HG03457 (cell line): ENCODE measurements at regions not wholly inside any gene's neighbourhood (a gene's known extent, or its start where the extent isn't known, plus 50 kb on each side); places are given as distances from the start of the nearest gene placed in this dataset.

Source experiments
- ATAC-seq: cut with Tn5 transposase; IDR thresholded peaks from one replicate; pipeline ENCODE4 v1.9.1; 2021; ENCODE audit warnings: moderate number of reproducible peaks; ENCODE audit not compliant: unreplicated experiment

DNA sequence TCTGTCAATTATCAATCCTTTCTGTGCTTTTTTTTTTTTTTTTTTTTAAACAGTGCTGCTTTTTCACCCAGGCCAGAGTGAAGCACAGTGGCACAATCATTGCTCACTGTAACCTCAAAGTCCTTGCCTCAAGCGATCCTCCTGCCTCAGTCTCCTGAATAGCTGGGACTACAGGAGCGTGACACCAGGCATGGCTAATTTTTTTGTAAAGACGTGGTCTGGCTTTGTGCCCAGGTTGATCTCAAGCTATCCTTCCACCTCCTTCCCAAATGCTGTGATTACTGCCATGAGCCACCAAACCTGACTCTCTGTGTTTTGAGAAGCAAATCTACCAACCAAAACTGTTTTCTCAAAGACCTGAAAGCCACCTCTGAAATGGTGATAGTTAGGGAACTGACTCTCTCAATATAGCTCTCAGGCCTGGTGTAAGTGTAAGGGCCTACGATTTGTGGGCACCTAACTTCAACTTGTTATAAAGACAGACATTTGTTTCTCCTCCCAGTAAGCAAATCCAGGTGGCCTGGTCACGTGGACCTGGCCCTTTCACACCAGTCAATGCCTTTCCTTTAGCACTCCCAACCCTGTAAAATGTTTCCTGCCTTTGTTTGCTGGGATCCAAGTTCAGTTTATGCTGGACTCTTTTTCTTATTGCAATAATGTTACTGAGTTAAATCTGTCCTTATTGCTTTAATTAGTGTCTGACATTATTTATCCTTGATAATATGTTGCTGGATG is 2015.9 kb downstream of the PCDH7 start:
- ATAC-seq: no peak

- ATAC-seq: no peak
Measured at GRCh38 chr4:32744211-32744610, 2024.0 kb downstream of the PCDH7 start.

- no peak for ATAC-seq
Measured at GRCh38 chr4:32745351-32745750, 2025.2 kb downstream of the PCDH7 start.

- no peak for ATAC-seq
Measured at GRCh38 chr4:32748061-32748460, 2027.9 kb downstream of the PCDH7 start.

DNA sequence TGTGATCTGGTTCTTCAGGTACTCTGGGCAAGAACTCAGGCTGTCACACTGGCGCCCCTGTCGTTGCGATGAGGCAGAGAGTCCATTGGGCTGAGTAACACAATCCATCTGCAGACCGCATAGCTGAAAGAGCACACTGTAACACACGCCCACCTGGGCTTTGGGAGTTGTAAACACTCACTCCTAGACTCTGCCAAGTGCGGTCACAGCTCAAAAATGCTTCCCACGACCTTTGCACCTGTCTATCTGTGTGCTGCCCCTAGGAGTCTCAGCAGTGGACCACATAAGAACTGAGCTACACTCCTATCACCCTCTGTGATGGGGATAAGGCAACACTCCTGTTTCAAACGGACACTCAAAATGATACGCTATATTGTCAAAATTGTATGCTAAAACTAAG is 2028.3 kb downstream of the PCDH7 start:
- no peak for ATAC-seq

DNA sequence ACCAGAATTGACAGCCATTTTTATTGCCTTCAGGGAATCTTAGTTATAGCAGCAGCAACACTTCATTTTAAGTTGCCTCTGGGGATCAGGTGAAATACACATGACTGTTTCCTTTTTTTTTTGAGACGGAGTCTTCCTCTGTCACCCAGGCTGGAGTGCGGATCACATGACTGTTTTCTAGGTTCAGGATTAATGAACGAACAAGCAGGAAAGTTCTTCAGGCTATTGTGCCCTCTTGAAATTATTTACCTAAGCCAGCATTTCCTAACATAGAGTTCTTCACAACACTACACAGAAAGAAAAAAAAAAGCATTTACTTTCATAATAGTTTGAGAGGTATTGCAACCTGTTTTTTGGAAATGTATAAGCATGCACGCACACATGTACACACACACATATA is 2032.8 kb downstream of the PCDH7 start:
- no peak for ATAC-seq

DNA sequence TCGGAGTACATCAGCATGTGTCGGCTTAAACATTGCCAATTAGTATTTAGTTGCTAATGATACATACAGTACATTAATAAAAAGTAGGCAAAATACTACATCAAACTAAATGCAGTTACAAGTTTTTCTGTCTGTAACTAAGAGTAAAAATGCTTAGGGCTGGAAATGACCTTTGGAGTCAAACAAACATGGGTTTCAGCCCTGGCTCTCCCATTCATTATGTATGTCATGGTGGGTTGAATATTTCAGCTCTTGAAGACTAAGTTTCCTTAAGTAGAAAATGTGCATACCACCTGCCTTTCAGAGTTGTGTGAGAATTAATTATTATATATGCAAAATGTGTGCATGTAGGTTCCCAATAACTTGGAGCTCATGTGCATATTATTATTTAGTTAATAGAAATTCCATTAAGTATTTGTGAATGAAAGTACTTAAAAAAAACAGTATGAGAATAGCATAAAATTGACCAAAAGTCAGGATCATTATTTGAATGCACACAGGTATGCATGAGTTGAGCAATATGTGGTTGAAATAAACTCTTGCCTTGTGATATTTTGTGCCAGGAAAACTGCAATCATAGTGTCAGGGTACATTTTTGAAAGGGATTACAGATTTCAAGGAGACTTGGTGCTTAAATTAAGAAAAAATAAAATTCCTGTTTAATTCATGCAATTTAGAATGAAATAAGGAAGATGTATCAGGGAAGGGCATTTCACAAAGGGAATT is 2048.7 kb downstream of the PCDH7 start:
- ATAC-seq: no peak

GRCh38 chr4:32771491-32771890 is 2051.3 kb downstream of the PCDH7 start:
- ATAC-seq: no peak

DNA sequence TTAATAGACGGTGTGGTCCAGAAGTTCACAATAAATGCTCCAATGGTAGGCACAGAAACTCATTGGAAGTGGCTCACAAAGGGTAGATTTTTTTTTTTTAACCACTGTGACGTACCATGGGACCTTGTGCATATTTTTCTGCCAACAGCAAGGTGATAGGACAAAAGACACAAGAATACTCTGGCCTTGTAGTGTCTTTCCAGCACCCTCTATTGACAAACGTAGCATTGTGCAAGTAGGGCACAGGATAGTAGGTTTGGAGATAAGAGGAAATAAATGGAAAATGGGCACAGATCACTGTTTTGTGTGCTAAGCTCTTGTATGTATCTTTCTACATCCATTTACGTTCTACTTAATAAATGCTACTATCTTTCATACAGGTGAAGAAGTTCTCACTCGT is 2054.9 kb downstream of the PCDH7 start:
- no peak for ATAC-seq

DNA sequence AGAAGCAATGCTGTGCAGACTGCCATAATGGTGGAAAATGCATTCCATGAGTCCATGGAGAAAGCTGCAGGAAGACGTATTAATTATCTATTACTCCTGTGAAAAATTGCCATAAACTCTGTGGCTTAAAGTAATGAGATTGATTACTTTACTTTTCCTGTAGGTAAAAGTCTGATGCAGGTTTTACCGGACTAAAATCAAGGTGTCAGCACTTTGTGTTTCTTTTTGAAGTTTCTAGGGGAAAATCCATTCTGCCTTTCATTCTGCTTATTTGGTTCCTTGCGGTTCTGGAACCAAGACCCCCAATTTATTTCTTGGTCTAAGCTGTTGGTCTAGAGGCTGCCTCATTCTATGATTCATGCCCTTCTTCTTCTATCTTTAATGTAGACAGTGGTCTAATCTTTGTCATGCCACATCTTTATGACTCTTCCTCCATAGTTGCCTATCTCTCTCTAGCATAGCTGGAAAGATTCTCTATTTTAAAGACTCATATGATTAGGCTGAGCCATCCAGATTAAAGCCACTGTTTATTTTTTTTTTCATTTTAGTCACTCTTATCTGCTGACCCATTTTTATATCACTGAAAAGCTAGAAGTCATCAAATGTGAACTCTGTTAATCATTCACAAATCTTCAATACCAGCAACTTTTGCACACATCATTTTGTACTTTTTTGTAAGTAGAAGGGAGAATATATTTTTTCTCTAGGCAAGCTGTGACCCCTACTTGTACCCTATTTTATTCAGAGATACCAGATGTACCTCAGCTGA is 2056.4 kb downstream of the PCDH7 start:
- ATAC-seq: no peak

GRCh38 chr4:32778025-32778424 is 2057.9 kb downstream of the PCDH7 start:
- ATAC-seq: no peak

DNA sequence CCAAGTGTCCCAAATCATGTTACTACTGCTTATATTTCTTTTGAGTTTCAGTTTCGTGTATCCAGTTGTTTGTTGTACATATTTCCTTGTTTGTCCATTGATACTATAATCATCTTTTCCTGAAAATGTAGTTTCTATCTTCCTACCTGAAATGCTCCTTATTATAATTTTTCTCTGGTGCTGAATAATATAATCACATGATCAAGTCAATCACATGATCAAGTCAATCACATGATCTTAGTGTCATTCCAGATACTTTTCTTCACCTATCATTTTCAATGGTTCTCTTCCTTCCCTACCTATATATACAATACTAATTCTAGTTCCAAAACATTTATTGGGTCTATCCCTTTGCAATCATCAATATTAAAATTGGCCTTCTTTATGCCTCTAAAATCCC is 2058.8 kb downstream of the PCDH7 start:
- ATAC-seq: no peak

DNA sequence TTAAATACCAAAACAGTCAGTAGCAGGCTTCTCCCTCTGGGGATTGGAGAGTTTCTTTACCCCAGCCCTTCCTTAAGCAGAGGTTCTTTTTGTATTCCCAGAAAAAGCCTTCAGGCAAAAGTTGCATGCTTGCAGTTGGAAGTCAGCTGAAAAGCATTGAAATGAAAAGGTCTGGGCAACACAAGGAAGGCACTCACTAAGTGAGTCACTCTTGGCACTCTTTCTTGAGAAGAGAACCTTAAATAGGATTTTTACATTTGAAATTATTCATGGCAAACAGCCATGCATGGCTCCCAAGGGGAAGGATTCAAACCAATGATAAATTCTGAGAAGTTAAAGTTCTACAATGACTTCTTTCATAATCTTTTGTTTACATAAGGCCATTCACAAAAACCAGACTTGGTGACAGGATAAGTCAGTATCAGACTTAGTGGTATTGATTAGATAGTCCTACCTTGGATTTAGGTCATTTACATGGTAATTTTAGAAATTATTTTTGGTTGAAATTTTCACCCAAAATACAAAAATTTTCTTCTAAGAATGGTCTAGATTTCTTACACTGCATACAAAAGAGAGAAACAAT is 2068.9 kb downstream of the PCDH7 start:
- ATAC-seq: no peak

GRCh38 chr4:32790803-32791202 is 2070.6 kb downstream of the PCDH7 start:
- no peak for ATAC-seq

- ATAC-seq: no peak
Measured at GRCh38 chr4:32798471-32799159, 2078.4 kb downstream of the PCDH7 start.

- no peak for ATAC-seq
Measured at GRCh38 chr4:32824336-32824735, 2104.2 kb downstream of the PCDH7 start.

- no peak for ATAC-seq
Measured at GRCh38 chr4:32826169-32826568, 2106.0 kb downstream of the PCDH7 start.

DNA sequence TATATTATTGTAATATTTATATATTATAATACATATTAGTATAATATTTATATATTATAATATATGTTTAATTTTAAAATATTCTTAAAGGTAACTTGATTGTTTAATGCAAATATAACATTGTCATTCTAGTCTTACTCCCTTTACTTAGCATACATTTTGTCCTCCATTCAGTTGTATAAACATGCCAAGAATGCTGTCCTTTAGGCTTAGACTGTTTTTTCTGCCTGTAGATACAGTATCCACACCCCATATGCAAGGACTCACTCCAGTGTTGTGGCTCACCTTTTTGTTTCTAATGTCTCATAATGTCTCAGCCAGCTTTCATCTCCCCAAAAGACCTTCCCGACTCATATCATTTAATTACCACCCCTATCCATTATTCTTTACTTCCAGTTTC is 2110.0 kb downstream of the PCDH7 start:
- ATAC-seq: no peak

- ATAC-seq: no peak
Measured at GRCh38 chr4:32831104-32831503, 2110.9 kb downstream of the PCDH7 start.

DNA sequence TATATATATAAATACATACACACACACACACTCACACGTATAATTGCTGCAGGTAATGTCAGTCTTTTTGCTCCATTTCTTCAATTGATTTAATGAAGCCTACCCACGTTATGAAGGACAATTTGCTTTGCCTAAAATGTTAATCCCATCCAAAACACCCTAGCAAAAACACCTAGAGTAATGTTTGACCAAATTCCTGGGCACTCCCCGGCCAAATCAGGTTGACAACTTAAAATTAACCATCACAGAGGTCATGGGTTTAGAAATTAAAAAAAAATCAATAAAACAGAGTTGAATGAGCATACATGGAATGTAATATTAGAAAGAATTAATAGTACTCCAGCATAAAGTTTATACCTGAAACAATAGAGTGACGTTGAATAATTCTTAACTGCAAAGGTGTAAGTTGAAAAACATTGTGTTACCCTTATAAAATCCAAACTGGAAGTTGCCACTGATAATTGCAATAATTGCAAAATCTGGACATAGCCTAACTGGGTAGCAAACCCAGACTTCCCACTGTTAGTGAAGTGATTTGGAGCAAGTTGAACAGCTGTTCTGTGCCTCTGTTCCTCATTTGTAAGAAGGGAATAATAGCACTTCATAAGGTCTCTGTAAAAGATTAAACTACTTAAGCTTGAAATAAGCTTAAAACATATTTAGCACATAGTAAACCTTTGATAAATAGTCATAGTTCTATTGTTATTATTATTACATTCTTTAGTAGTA is 2120.5 kb downstream of the PCDH7 start:
- no peak for ATAC-seq
